ENCODE measurements at regions not wholly inside any gene's neighbourhood (a gene's known extent, or its start where the extent isn't known, plus 50 kb on each side); places are given as distances from the start of the nearest gene placed in this dataset.

GRCh38 chr5:82494942-82495341 lies 216.8 kb upstream of the RPS23 start:
- H3K27ac ChIP-seq = no peak overlapping the region
- H3K36me3 ChIP-seq = no peaks in the 10 kb centered on the region
- peaks cover 0 to 8% (median 0%) of the 10 kb centered on the region in 4 donors for H3K4me1 ChIP-seq
- no peak for DNase-seq
- no peaks in the 10 kb centered on the region for H3K27me3 ChIP-seq
- H3K9me3 ChIP-seq = no peaks in the 10 kb centered on the region
- no peak overlapping the region for H3K4me3 ChIP-seq
- TF ChIP-seq CTCF (IDR thresholded peaks at IDR 0.05) = no peak
- intact Hi-C loops (cut with DNase I; ENCODE audit: low total_unique reads) = no loop called here

- no peaks in the 10 kb centered on the region for H3K36me3 ChIP-seq
- H3K4me1 ChIP-seq = no peaks in the 10 kb centered on the region
- intact Hi-C loops (cut with DNase I; ENCODE audit: low total_unique reads) = no loop called here
- DNase-seq = no peak
- TF ChIP-seq CTCF (IDR thresholded peaks at IDR 0.05) = no peak
- H3K27me3 ChIP-seq = no peaks in the 10 kb centered on the region
- no peak overlapping the region for H3K27ac ChIP-seq
- H3K4me3 ChIP-seq = no peak overlapping the region
- no peaks in the 10 kb centered on the region for H3K9me3 ChIP-seq
Observed at GRCh38 chr5:82493221-82493620, 215.1 kb upstream of the RPS23 start.

- no peak overlapping the region for H3K27ac ChIP-seq
- no peak for TF ChIP-seq CTCF (IDR thresholded peaks at IDR 0.05)
- no peak overlapping the region for H3K4me3 ChIP-seq
- intact Hi-C loops (cut with DNase I; ENCODE audit: low total_unique reads) = no loop called here
- no peak for DNase-seq
- no peaks in the 10 kb centered on the region for H3K27me3 ChIP-seq
- no peaks in the 10 kb centered on the region for H3K9me3 ChIP-seq
- no peaks in the 10 kb centered on the region for H3K4me1 ChIP-seq
- H3K36me3 ChIP-seq = no peaks in the 10 kb centered on the region
Observed at GRCh38 chr5:82491397-82491796, 213.2 kb upstream of the RPS23 start.

- Histone ChIP-seq H3K36me3 (no peaks in the 10 kb centered on the region), H3K27ac (no peak overlapping the region), H3K27me3 (no peaks in the 10 kb centered on the region), H3K4me1 (no peaks in the 10 kb centered on the region), H3K4me3 (no peak overlapping the region), H3K9me3 (no peaks in the 10 kb centered on the region)
- no peak for TF ChIP-seq CTCF (IDR thresholded peaks at IDR 0.05)
- intact Hi-C loops (cut with DNase I; ENCODE audit: low total_unique reads) = no loop called here
- DNase-seq = no peak
Observed at GRCh38 chr5:82489683-82490082, 211.5 kb upstream of the RPS23 start.

GRCh38 chr5:82487131-82487530 lies 209.0 kb upstream of the RPS23 start:
- no peak for TF ChIP-seq CTCF (IDR thresholded peaks at IDR 0.05)
- no peak overlapping the region for H3K27ac ChIP-seq
- H3K4me1 ChIP-seq = no peaks in the 10 kb centered on the region
- DNase-seq = no peak
- intact Hi-C loops (cut with DNase I; ENCODE audit: low total_unique reads) = no loop called here
- H3K9me3 ChIP-seq = no peaks in the 10 kb centered on the region
- no peak overlapping the region for H3K4me3 ChIP-seq
- no peaks in the 10 kb centered on the region for H3K27me3 ChIP-seq
- H3K36me3 ChIP-seq = no peaks in the 10 kb centered on the region

- H3K27ac ChIP-seq = no peak overlapping the region
- H3K27me3 ChIP-seq = no peaks in the 10 kb centered on the region
- no peaks in the 10 kb centered on the region for H3K36me3 ChIP-seq
- DNase-seq = no peak
- no peak for TF ChIP-seq CTCF (IDR thresholded peaks at IDR 0.05)
- no peak overlapping the region for H3K4me3 ChIP-seq
- no peaks in the 10 kb centered on the region for H3K9me3 ChIP-seq
- H3K4me1 ChIP-seq = no peaks in the 10 kb centered on the region
- intact Hi-C loops (cut with DNase I; ENCODE audit: low total_unique reads) = no loop called here
Observed at GRCh38 chr5:82480331-82480730, 202.2 kb upstream of the RPS23 start.

All from tibial artery (tissue), 4 donors.